Lung (tissue), 11 donors: ENCODE measurements at regions not wholly inside any gene's neighbourhood (a gene's known extent, or its start where the extent isn't known, plus 50 kb on each side); places are given as distances from the start of the nearest gene placed in this dataset.

Source experiments
- ATAC-seq: fragments of 200-7000 bp; cut with Tn5 transposase; one replicate; pipeline ENCODE4 v1.9.1; 2020; ENCODE audit warnings: moderate number of reproducible peaks; ENCODE audit not compliant: insufficient read depth, low FRiP score
- DNase-seq, 3 donors: peaks; one replicate each; pipeline ENCODE4 v3.0.0-alpha.2; 2013 to 2017
- H3K27ac ChIP-seq, 2 donors: one replicate each; pipeline ENCODE4 v1.5.1; 2013; ENCODE audit warnings: mild to moderate bottlenecking in 2 of 2, moderate library complexity in 2 of 2, control low read depth in 1 of 2, inconsistent platforms in 1 of 2, low read depth in 1 of 2, low read length in 1 of 2
- H3K27me3 ChIP-seq, 3 donors: one replicate each; pipeline ENCODE4 v1.5.1; 2013; ENCODE audit warnings: low read length in 2 of 3; ENCODE audit not compliant: control insufficient read depth in 3 of 3, insufficient read depth in 3 of 3
- H3K36me3 ChIP-seq, 4 donors: one replicate each; pipeline ENCODE4 v1.5.1; 2013; ENCODE audit warnings: low read length in 4 of 4, mild to moderate bottlenecking in 1 of 4, moderate library complexity in 1 of 4; ENCODE audit not compliant: control insufficient read depth in 4 of 4, insufficient read depth in 4 of 4
- H3K4me1 ChIP-seq, 5 donors: one replicate each; pipeline ENCODE4 v1.5.1; 2013; ENCODE audit warnings: low read length in 5 of 5, mild to moderate bottlenecking in 2 of 5, moderate library complexity in 1 of 5; ENCODE audit not compliant: control insufficient read depth in 5 of 5, insufficient read depth in 5 of 5
- H3K4me3 ChIP-seq: one replicate; pipeline ENCODE4 v1.5.1; 2013; ENCODE audit warnings: mild to moderate bottlenecking, control low read depth, moderate library complexity
- H3K9ac ChIP-seq, 2 donors: one replicate each; pipeline ENCODE4 v1.5.1; 2013; ENCODE audit warnings: low read length in 2 of 2, control low read depth in 1 of 2; ENCODE audit not compliant: insufficient read depth in 1 of 2
- H3K9me3 ChIP-seq, 4 donors: one replicate each; pipeline ENCODE4 v1.5.1; 2013; ENCODE audit warnings: low read length in 3 of 4, mild to moderate bottlenecking in 1 of 4, moderate library complexity in 1 of 4; ENCODE audit not compliant: control insufficient read depth in 4 of 4, insufficient read depth in 3 of 4
- WGBS, 2 donors: extraction: QIAGEN DNeasy Blood & Tissue Kit; methylation state at CpG; one replicate each; pipeline ENCODE4 v1.1.7; 2013; 5-methylcytosine and 5-hydroxymethylcytosine counted together
- TF ChIP-seq, protein P1 (sequence below): IDR thresholded peaks from 2 replicates; pipeline ENCODE4 v1.5.1; 2012; ENCODE audit warnings: mild to moderate bottlenecking; ENCODE audit errors: control extremely low read depth, extremely low read depth
- donor health status: control.
- donor health status: control.
- donor health status: Bipolar disorder and iron deficiency.
- donor health status: healthy.
- donor health status: DM: yes; HTN: yes; CAD: no.

DNA sequence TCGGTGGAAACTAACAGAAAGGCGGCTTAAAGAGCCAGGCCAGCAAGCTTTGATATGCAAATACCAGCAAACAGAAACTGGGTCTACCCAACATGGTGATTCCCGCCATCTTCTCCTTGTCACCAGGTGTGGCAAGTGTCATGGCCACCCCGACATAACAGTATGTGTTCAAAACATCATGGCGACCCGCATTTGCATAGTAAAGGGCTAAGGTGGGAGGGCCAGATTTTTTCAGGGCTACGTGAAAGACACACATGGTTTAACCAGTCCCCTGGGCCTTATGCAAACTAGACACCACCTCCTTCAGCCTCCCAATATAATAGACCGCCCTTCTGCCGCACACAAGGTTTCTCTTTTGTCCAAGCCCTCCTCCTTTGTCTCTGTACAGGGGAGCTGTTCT lies 260.4 kb downstream of the METTL4 start:
- WGBS, 2 donors: 89 to 91% methylated on average over 9 of the region's 9 CpGs
- H3K36me3 ChIP-seq: no peaks in the 10 kb centered on the region
- H3K4me3 ChIP-seq: no peak overlapping the region
- DNase-seq (no peak), ATAC-seq (no peak)
- H3K27me3 ChIP-seq: peaks cover 0 to 18% (median 0%) of the 10 kb centered on the region in 3 donors
- no peaks in the 10 kb centered on the region for H3K9me3 ChIP-seq
- TF ChIP-seq, protein P1, sequence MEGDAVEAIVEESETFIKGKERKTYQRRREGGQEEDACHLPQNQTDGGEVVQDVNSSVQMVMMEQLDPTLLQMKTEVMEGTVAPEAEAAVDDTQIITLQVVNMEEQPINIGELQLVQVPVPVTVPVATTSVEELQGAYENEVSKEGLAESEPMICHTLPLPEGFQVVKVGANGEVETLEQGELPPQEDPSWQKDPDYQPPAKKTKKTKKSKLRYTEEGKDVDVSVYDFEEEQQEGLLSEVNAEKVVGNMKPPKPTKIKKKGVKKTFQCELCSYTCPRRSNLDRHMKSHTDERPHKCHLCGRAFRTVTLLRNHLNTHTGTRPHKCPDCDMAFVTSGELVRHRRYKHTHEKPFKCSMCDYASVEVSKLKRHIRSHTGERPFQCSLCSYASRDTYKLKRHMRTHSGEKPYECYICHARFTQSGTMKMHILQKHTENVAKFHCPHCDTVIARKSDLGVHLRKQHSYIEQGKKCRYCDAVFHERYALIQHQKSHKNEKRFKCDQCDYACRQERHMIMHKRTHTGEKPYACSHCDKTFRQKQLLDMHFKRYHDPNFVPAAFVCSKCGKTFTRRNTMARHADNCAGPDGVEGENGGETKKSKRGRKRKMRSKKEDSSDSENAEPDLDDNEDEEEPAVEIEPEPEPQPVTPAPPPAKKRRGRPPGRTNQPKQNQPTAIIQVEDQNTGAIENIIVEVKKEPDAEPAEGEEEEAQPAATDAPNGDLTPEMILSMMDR: no peak
- H3K27ac ChIP-seq: no peak overlapping the region
- peaks cover 0 to under 1% (median 0%) of the 10 kb centered on the region in 5 donors for H3K4me1 ChIP-seq
- H3K9ac ChIP-seq: no peak overlapping the region

DNA sequence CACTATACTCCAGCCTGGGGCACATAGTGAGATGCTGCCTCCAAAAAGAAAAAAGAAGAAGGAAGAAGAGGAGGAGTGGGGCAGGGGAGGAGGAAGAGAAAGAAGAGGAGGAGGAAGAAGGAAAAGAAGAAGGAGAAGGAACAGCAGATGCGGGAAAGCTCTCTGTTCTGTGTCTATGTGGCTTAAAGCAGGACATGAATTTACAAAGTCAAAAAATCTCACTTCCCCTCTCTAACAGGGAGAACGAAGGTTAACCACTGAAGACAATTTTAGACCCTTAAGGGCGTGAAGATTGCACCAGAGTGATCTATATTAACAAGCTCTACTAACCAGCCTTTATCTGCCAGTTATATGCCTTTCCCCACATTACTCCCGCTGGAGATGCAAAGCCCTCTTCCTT lies 258.9 kb downstream of the METTL4 start:
- Histone ChIP-seq H3K4me1 (no peaks in the 10 kb centered on the region), H3K36me3 (no peaks in the 10 kb centered on the region), H3K4me3 (no peak overlapping the region), H3K9me3 (no peaks in the 10 kb centered on the region), H3K27me3 (peaks cover 0 to 18% (median 0%) of the 10 kb centered on the region in 3 donors), H3K9ac (no peak overlapping the region), H3K27ac (no peak overlapping the region)
- TF ChIP-seq, protein P1: no peak
- DNase-seq (no peak), ATAC-seq (no peak)
- 41 to 61% methylated on average over 4 of the region's 4 CpGs for WGBS, 2 donors

DNA sequence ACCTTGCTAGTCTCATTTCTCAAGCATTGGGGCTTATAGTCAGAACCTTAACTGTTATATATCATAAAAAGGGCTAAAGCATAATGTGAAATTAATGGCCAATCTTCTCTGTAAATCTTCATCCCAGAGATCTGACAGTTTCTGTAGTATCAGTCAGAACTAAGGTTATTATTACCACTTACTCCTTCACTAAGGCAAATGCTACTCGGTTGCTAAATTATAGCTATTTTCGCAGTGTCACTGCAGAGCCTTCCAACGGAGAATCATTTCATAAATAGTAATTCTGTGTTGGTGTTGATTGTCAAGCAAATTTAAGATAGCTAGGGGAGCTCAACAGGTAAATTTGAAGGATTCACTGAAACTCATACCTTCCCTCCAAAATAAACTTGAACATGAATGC lies 258.0 kb downstream of the METTL4 start:
- ATAC-seq (no peak), DNase-seq (no peak)
- 84 to 85% methylated on average over 3 of the region's 3 CpGs for WGBS, 2 donors
- Histone ChIP-seq H3K36me3 (no peaks in the 10 kb centered on the region), H3K27ac (no peak overlapping the region), H3K4me1 (no peaks in the 10 kb centered on the region), H3K9ac (no peak overlapping the region), H3K9me3 (no peaks in the 10 kb centered on the region), H3K27me3 (peaks cover 0 to 15% (median 0%) of the 10 kb centered on the region in 3 donors), H3K4me3 (no peak overlapping the region)
- TF ChIP-seq, protein P1: no peak

DNA sequence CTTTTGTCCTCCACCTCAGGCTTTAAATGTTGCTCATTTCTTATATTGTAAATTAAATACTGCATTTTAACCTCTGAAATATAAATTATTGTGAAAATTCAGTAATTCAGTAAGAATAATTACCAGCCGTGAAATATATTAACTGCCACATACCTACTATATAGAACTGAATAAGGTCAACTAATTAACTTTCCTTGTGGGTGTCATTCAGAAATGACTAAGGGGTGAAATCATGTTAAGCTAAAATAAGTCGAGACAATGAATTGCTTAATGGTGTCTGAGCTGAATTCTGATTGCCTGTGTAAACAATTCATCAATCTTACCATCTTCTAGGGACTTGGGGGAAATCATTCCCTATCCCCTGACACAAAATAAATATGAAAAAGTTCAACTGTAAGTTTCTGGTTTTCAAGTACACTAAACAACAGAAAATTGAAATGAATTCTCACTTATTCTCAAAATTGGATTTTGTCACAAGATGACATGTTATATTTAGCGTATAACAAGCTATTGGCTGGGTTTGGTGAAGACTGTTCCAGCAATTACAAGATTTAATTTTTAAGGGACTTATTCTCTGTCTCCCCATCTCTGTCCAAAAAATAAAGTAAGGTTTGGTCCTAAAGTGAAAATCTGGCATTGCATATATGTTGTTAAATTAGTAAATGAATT lies 255.1 kb downstream of the METTL4 start:
- 73 to 80% methylated on average over 3 of the region's 3 CpGs for WGBS, 2 donors
- no peak for DNase-seq
- TF ChIP-seq, protein P1: no peak

More for the DNA sequence above, 255.1 kb downstream of the METTL4 start:
- peaks cover 0 to 2% (median 2%) of the 10 kb centered on the region in 4 donors for H3K9me3 ChIP-seq
- peaks cover 0 to 10% (median 0%) of the 10 kb centered on the region in 3 donors for H3K27me3 ChIP-seq
- no peaks in the 10 kb centered on the region for H3K4me1 ChIP-seq
- no peaks in the 10 kb centered on the region for H3K36me3 ChIP-seq
- H3K4me3 ChIP-seq: no peak overlapping the region
- no peak for ATAC-seq
- no peak overlapping the region for H3K9ac ChIP-seq
- H3K27ac ChIP-seq: no peak overlapping the region
